Activated T-cell treated with anti-CD3 and anti-CD28 coated beads, Interleukin-2, amount 50 U/mL, for 24 hours (primary cell): ENCODE measurements at regions not wholly inside any gene's neighbourhood (a gene's known extent, or its start where the extent isn't known, plus 50 kb on each side); places are given as distances from the start of the nearest gene placed in this dataset.

Experiments
- DNase-seq: peaks from one replicate; pipeline ENCODE4 v3.0.0-alpha.2; 2020
- H3K27ac Mint-ChIP-seq: 2 replicates; pipeline ENCODE4 v1.8.0; 2020; ENCODE audit warnings: mild to moderate bottlenecking, mixed read lengths
- H3K27me3 Mint-ChIP-seq: 2 replicates; pipeline ENCODE4 v1.8.0; 2020; ENCODE audit warnings: mixed read lengths
- H3K36me3 Mint-ChIP-seq: 2 replicates; pipeline ENCODE4 v1.8.0; 2020; ENCODE audit warnings: low read depth, mixed read lengths
- H3K4me1 Mint-ChIP-seq: 2 replicates; pipeline ENCODE4 v1.8.0; 2020; ENCODE audit warnings: low read depth, mixed read lengths
- H3K4me3 Mint-ChIP-seq: 2 replicates; pipeline ENCODE4 v1.8.0; 2020; ENCODE audit warnings: mild to moderate bottlenecking, moderate library complexity, mixed read lengths
- H3K9me3 Mint-ChIP-seq: 2 replicates; pipeline ENCODE4 v1.8.0; 2020; ENCODE audit warnings: mixed read lengths

GRCh38 chr14:96631621-96632362, 129.6 kb downstream of the PAPOLA start:
- Mint-ChIP-seq H3K36me3 (no peaks in the 10 kb centered on the region), H3K9me3 (no peaks in the 10 kb centered on the region), H3K4me3 (no peak overlapping the region), H3K27me3 (no peaks in the 10 kb centered on the region), H3K27ac (no peak overlapping the region), H3K4me1 (no peaks in the 10 kb centered on the region)
- DNase-seq = peak; percentile 26

DNA sequence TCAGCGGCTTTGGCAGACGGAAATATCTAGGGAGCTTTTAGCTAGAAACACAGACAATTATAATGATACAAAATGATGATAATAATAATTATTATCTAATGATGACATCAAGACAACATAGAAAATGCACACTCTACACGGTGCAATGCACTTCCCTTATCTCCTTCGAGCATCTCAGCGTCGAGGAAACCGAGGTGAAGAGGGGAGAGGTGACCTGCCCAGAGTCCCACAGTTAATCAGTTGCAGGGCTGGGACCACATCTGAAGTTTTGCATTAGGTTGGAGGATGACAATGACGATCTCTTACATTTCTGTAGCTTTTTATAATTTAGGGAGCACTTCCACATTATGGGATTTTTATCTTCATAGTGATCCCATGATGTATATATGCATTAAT, 130.2 kb downstream of the PAPOLA start:
- H3K36me3 Mint-ChIP-seq = no peaks in the 10 kb centered on the region
- no peak overlapping the region for H3K4me3 Mint-ChIP-seq
- H3K27me3 Mint-ChIP-seq = no peaks in the 10 kb centered on the region
- H3K27ac Mint-ChIP-seq = no peak overlapping the region
- no peaks in the 10 kb centered on the region for H3K9me3 Mint-ChIP-seq
- H3K4me1 Mint-ChIP-seq = no peaks in the 10 kb centered on the region
- DNase-seq = no peak

DNA sequence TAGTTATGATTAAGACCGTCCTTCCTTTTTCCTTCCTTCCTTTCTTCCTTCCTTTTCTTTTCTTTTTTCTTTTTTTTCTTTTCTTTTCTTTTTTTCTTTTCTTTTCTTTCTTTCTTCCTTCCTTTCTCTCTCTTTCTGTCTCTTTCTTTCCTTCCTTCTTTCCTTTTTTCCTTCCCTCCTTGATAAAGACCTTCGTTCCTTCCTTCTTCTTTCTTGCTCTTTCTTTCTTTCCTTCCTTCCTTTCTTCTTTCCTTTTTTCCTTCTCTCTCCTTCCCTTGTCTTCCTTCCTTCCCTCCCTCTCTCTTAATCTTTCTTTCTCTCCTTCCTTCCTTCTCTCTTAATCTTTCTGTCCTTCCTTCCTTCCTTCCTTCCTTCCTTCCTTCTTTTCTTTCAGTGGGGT, 130.9 kb downstream of the PAPOLA start:
- no peaks in the 10 kb centered on the region for H3K36me3 Mint-ChIP-seq
- H3K4me3 Mint-ChIP-seq = no peak overlapping the region
- DNase-seq = no peak
- no peak overlapping the region for H3K27ac Mint-ChIP-seq
- no peaks in the 10 kb centered on the region for H3K27me3 Mint-ChIP-seq
- no peaks in the 10 kb centered on the region for H3K4me1 Mint-ChIP-seq
- H3K9me3 Mint-ChIP-seq = no peaks in the 10 kb centered on the region

GRCh38 chr14:96634481-96634880, 132.3 kb downstream of the PAPOLA start:
- Mint-ChIP-seq H3K4me1 (no peaks in the 10 kb centered on the region), H3K4me3 (no peak overlapping the region), H3K36me3 (no peaks in the 10 kb centered on the region), H3K27me3 (no peaks in the 10 kb centered on the region), H3K27ac (no peak overlapping the region), H3K9me3 (no peaks in the 10 kb centered on the region)
- DNase-seq = no peak

DNA sequence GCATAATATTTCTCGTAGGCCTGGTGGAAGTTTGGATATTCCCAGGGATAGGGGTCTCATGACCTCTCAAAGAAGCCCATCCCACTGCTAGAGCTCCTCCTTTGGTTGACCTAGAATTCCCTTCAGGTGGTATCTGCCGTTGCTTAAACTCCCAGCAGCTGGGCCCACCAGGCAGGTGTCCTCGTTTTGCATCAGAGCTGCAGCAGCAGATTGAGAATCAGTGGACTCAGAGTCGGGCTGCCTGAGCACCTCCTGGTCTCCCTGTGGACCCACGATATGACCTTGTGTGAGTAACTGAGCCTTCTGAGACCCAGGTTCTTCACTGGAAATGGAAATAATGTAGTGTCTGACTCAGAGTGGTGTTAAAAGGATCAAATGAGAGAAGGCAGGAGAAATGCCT, 132.7 kb downstream of the PAPOLA start:
- Mint-ChIP-seq H3K4me3 (no peak overlapping the region), H3K36me3 (no peaks in the 10 kb centered on the region), H3K27me3 (no peaks in the 10 kb centered on the region), H3K4me1 (no peaks in the 10 kb centered on the region), H3K27ac (no peak overlapping the region), H3K9me3 (no peaks in the 10 kb centered on the region)
- no peak for DNase-seq

GRCh38 chr14:96635850-96636249, 133.7 kb downstream of the PAPOLA start:
- H3K4me3 Mint-ChIP-seq = no peak overlapping the region
- no peak overlapping the region for H3K27ac Mint-ChIP-seq
- DNase-seq = no peak
- no peaks in the 10 kb centered on the region for H3K27me3 Mint-ChIP-seq
- no peaks in the 10 kb centered on the region for H3K9me3 Mint-ChIP-seq
- no peaks in the 10 kb centered on the region for H3K4me1 Mint-ChIP-seq
- no peaks in the 10 kb centered on the region for H3K36me3 Mint-ChIP-seq

GRCh38 chr14:96637521-96637920, 135.3 kb downstream of the PAPOLA start:
- DNase-seq = peak; percentile 20
- no peak overlapping the region for H3K4me3 Mint-ChIP-seq
- no peaks in the 10 kb centered on the region for H3K9me3 Mint-ChIP-seq

DNA sequence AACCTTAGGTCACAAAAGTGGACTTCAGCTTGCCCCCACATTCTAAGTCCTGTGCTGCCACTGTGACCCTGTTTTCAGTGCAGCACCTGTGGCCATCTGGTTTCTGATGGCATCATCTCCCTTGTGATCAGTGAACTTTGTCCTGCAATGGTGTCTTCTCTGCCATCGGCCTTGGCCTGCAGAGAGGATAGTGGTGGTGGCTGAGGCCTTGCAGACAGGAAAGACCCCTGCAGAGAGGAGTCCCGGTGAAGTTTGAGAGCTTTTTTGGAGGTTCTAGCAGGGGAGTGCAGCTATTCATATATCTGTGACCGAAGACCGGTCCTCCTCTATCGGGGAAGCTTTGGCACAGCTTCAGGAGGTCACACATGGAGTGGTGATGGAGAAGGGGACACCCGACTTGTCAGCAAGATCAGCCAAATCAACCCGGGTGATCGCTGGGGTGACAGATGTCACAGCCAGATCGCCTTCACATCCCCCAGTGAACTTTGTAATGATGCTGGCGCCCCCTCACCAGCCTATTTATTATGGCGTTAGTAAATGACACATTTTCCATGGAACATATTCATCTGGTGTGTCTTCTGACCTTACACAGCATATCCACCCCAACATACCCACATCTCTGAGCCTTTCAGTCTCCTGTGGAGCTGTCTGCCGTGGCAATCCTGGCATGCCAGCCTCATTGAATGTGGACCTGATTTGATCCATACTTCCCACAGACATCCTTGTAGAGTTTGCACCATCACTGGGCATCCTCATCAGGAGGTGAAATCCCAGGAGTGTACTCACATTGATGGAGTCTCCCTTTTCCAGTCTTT, 136.1 kb downstream of the PAPOLA start:
- Mint-ChIP-seq H3K9me3 (no peaks in the 10 kb centered on the region), H3K27me3 (no peaks in the 10 kb centered on the region), H3K36me3 (no peaks in the 10 kb centered on the region), H3K4me3 (no peak overlapping the region), H3K27ac (no peak overlapping the region), H3K4me1 (no peaks in the 10 kb centered on the region)
- peak; percentile 9 for DNase-seq

More at GRCh38 chr14:96637521-96637920, 135.3 kb downstream of the PAPOLA start:
- Mint-ChIP-seq H3K27ac (no peak overlapping the region), H3K4me1 (no peaks in the 10 kb centered on the region), H3K36me3 (no peaks in the 10 kb centered on the region), H3K27me3 (no peaks in the 10 kb centered on the region)

DNA sequence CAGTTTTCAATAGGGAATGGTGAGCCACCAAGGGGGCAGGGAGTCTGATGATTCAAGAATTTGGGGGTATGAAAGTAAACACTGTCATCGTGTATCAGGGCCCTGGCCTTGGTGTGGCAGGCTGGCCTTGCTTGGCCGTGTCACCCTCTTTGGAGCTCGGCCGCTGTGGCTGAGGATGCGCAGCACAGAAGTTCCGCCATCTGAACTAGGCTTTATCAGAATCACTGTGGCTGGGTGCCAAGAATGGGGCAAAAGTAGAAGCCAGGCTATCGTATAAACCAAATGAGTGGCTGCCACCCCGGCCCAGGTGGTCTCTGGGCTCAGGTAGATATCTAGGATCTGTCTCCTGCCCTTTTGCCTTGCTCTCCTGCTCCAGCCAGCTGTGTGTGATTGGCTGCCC, 137.4 kb downstream of the PAPOLA start:
- Mint-ChIP-seq H3K27ac (no peak overlapping the region), H3K9me3 (no peaks in the 10 kb centered on the region), H3K36me3 (no peaks in the 10 kb centered on the region), H3K4me1 (no peaks in the 10 kb centered on the region), H3K4me3 (no peak overlapping the region), H3K27me3 (no peaks in the 10 kb centered on the region)
- DNase-seq = no peak

DNA sequence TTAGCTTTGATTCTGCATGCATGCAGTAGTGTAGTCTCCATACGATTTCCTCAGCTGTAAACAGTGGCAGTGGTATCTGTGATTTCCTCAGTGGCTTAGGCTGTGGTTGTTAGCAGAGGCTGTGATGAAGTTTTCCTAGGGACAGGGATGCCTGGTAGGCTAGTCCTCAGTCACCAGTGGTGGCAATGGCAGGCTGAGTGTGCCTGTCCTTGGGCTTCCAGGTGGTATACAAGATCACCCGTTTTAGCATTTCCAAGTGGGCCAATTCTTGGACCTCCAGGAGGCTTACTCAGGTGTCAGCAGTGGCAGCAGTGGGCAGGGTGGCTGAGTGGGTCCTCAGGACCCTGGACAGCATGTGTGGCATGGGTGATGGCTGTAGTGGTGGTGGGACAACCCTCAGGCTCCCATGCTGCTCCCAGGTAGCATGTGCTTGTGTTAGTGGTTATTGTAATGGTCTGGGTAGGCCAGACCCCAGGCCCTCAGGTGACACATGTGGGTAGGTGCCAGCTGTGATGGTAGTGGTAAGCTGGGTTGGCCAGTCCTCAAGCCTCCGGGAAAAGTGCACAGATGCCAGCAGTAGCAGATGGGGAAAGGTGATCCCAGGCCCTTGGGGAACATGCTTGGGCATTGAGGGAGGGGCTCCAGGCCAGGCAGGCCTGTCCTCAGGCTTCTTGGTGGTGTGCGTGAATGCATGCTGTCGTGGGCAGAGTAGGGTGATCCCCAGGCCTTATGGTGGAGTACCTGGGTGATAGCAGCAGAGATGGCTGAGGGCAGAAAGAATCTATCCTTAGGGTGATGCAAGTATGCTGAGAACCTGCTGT, 146.5 kb downstream of the PAPOLA start:
- H3K27me3 Mint-ChIP-seq = peaks cover 19% of the 10 kb centered on the region
- H3K4me1 Mint-ChIP-seq = no peaks in the 10 kb centered on the region
- H3K36me3 Mint-ChIP-seq = no peaks in the 10 kb centered on the region
- H3K4me3 Mint-ChIP-seq = no peak overlapping the region
- no peak for DNase-seq
- H3K27ac Mint-ChIP-seq = no peak overlapping the region
- H3K9me3 Mint-ChIP-seq = peaks cover 16% of the 10 kb centered on the region

DNA sequence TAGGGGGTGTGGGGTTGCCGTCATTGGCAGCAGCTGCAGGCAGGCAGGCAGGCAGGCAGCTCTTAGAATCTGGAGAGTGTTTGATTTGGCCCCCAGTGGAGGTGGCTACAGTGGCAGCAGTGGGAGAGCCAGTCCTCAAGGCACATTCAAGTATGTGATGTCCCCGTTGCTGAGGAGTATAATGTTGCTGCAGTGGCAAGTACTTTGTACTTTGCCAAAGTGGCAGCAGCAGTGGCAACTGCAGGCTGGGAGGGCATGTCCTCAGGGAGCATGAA, 147.1 kb downstream of the PAPOLA start:
- Mint-ChIP-seq H3K9me3 (peaks cover 16% of the 10 kb centered on the region), H3K4me3 (no peak overlapping the region), H3K27me3 (peaks cover 19% of the 10 kb centered on the region), H3K27ac (no peak overlapping the region), H3K4me1 (no peaks in the 10 kb centered on the region), H3K36me3 (no peaks in the 10 kb centered on the region)
- DNase-seq = no peak

GRCh38 chr14:96653597-96653996, 143.6 kb upstream of the VRK1 start:
- no peak for DNase-seq
- Mint-ChIP-seq H3K4me1 (no peaks in the 10 kb centered on the region), H3K4me3 (no peak overlapping the region), H3K36me3 (no peaks in the 10 kb centered on the region), H3K27ac (no peak overlapping the region), H3K27me3 (peaks cover 23% of the 10 kb centered on the region), H3K9me3 (peaks cover 6% of the 10 kb centered on the region)

DNA sequence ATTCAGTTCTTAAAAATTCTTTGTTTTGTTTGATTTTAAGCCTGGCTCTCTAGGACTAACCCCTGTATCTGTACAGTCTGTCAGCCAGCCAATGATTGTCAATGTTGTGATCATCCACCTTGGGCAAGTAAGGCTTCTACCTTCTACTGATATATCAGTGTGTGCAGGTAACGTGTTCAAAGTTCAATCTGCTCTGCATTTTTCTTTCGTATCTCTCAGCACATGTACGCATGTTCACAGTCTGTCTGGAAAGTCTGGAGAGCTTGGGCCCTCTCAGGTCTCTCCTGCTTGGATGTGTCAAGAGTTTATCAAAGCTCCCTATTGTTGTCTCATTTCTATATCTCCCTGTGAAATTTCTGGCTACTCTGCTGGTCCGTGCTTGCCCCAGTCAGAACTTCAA, 138.6 kb upstream of the VRK1 start:
- Mint-ChIP-seq H3K27ac (no peak overlapping the region), H3K9me3 (peaks cover 6% of the 10 kb centered on the region), H3K4me3 (no peak overlapping the region), H3K36me3 (no peaks in the 10 kb centered on the region), H3K27me3 (peaks cover 43% of the 10 kb centered on the region), H3K4me1 (no peaks in the 10 kb centered on the region)
- no peak for DNase-seq

DNA sequence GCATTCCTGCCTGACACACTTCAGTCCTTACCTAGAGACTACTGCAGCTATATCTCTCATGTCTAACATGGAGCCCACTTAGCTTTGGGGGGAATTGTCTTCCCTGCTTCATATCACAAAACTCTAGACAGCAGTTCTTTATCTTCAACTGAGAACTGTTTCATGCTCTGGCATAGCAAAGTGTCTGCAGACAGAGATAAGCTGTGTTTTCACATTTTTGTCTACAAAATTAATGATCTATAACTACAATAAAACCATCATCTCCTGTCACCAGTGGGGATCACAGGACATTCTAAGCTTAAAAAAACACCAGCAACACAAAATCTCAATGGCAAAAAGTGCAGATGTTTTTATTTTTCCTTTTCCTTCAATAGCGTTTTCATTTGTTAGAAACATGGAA, 137.1 kb upstream of the VRK1 start:
- Mint-ChIP-seq H3K4me1 (no peaks in the 10 kb centered on the region), H3K4me3 (no peak overlapping the region), H3K27me3 (peaks cover 46% of the 10 kb centered on the region), H3K27ac (no peak overlapping the region), H3K36me3 (no peaks in the 10 kb centered on the region), H3K9me3 (peaks cover 6% of the 10 kb centered on the region)
- no peak for DNase-seq

DNA sequence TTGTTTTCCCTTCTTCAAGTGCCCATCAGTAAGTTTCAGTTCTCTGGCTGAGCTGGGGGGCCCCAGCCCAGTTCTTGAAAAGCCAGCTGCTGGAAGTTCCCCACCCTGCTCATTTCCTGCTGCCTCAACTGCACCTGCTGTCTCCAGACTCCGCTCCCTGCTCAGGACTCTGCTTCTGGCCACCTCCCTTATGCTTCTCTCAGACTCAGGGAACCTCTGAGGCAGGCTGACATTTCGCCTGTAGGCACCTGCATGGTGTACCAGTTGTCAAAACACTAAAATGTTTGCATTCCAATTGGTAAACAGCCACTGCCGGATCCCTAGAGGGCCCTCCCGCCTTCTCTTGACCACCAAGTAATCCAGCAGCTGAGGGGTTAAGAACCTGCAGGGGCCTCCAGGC, 136.5 kb upstream of the VRK1 start:
- no peaks in the 10 kb centered on the region for H3K4me1 Mint-ChIP-seq
- no peaks in the 10 kb centered on the region for H3K36me3 Mint-ChIP-seq
- no peak overlapping the region for H3K4me3 Mint-ChIP-seq
- peaks cover 5% of the 10 kb centered on the region for H3K9me3 Mint-ChIP-seq
- no peak overlapping the region for H3K27ac Mint-ChIP-seq
- H3K27me3 Mint-ChIP-seq = peaks cover 48% of the 10 kb centered on the region
- DNase-seq = no peak
